Left forelimb (tissue), 1 donor: ENCODE measurements at regions not wholly inside any gene's neighbourhood (a gene's known extent, or its start where the extent isn't known, plus 50 kb on each side); places are given as distances from the start of the nearest gene placed in this dataset.

ENCODE experiments used
- DNase-seq: peaks from one replicate; pipeline ENCODE4 v3.0.0-alpha.2; 2018; ENCODE audit warnings: low spot score

GRCh38 chr15:61682891-61683735, 377.1 kb downstream of the VPS13C start:
- no peak for DNase-seq

GRCh38 chr15:61681676-61682075, 378.6 kb downstream of the VPS13C start:
- no peak for DNase-seq

DNA sequence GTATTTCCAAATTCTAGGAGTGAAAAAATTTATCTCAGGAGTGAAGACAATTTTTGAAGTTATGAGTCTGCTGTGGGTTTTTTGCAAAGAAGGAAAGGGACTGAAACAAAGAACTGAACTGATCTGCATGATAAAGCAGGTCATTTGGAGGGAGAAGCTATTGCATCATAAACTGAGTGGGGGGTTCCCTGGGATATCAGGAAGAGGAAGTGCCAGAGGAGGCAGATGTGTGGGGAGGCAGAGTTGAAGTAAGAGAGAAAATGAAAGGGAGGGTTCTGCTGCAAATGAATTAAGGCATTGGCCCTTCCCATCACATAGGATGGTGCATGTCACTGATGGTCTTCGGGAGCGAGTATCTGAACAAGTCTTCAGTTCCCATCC, 379.2 kb downstream of the VPS13C start:
- DNase-seq, result no peak

DNA sequence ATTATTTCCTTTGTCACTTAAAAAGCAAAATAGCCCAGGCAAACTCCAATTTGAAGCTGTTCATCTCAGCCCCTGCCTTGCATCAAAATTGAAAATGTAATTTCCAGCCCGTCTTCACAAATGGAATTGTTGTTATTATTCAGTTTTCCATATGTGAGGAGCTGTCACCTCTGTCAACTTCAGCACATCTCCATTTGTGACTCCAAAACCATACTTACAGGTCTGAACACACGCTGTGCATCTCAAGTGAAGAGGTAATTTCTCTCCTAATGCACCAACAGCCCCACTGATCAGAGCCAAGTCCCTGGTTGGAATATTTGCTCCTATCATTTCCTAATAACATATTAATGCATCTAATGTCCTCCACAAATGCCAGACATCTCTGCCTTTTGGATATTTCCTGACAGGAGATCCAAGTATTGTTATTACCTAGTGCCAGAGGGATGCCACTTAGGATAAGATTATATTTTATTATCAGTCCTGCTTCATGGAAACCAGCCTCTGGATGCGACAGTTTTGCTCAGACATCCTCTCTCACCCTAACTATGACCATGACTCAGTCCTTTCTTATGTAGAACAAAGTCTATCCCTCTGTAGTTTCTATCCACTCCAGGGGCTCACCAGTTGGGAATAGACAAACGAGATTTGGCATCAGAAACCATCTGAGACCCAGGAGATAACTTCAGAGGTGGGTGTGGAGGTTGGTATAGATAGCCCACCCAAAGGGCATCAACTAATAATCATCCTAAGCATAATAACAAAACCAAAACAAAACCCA, 379.8 kb downstream of the VPS13C start:
- no peak for DNase-seq

DNA sequence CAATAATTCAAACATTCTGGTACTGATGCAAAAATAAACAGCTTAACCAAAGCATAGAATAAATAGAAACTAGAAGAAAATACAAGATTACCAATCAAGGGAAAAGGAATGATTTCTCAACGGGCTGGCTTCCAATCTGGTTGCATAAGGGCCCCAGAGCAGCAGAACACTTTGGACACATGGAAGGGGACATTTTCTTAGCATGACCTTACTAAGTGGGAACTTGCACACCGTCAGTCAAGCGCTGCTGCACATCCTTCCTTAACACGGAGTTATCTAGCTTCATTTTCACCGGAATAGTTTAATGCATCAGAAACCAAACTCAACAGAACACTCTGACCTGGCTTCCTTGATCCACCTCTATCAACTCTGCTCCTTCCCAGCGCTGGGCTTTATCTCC, 388.5 kb downstream of the VPS13C start:
- DNase-seq, result no peak

GRCh38 chr15:61668444-61668843, 391.8 kb downstream of the VPS13C start:
- DNase-seq, result no peak

GRCh38 chr15:61661791-61662190, 398.5 kb downstream of the VPS13C start:
- DNase-seq, result no peak

GRCh38 chr15:61660579-61660978, 399.7 kb downstream of the VPS13C start:
- no peak for DNase-seq

DNA sequence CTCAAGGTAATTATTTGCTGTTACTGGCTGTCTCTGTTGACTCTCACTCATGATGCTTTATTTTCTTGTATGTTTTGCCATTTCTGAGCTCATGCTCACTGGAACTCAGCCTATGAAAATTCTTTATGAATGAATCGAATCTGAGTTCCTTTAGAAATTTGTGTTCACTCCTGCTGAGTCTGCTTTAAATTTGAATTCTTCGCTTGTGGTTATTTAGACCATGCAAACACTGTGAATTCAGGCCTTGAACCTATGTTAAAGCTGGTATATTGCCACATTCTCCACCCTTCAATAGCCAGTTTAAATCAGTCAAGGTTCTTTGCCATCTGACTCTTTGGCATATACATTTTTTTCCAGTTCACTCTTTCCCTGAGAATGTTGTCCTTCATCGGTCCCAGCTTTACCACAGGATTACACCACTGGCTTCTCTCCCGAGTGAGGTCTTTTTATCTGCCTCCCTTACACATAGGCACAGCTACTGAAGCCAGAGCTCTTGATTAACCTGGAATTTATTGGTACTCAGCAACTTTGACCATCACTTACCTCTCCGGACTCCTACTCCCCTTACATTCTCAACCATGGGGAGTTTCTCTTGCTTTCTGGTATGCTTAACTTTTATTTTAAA, 400.6 kb downstream of the VPS13C start:
- no peak for DNase-seq

GRCh38 chr15:61657461-61657860, 402.8 kb downstream of the VPS13C start:
- DNase-seq, result no peak

DNA sequence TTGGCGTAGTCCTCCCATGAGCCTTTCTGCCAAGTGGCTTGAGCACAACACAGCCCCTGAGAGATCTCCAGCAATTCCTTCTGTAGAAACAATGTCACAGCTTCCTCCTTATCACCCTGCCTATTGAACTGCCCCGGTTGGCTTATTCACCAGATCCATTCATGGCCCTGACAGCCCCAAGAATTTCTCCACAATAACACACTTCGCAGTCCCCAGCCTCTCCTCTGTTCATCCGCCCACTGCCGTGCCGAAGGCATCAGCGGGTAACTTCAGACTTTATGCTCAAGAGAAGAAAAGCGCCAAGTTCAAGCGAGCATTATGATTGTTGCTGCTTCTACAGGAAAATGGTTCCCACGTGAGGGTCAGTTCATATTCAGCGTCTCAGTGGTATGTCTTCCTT, 403.9 kb downstream of the VPS13C start:
- no peak for DNase-seq

GRCh38 chr15:61655881-61656280, 404.4 kb downstream of the VPS13C start:
- DNase-seq, result no peak

- DNase-seq, result no peak
These were observed 405.3 kb downstream of the VPS13C start for GRCh38 chr15:61654918-61655317.

DNA sequence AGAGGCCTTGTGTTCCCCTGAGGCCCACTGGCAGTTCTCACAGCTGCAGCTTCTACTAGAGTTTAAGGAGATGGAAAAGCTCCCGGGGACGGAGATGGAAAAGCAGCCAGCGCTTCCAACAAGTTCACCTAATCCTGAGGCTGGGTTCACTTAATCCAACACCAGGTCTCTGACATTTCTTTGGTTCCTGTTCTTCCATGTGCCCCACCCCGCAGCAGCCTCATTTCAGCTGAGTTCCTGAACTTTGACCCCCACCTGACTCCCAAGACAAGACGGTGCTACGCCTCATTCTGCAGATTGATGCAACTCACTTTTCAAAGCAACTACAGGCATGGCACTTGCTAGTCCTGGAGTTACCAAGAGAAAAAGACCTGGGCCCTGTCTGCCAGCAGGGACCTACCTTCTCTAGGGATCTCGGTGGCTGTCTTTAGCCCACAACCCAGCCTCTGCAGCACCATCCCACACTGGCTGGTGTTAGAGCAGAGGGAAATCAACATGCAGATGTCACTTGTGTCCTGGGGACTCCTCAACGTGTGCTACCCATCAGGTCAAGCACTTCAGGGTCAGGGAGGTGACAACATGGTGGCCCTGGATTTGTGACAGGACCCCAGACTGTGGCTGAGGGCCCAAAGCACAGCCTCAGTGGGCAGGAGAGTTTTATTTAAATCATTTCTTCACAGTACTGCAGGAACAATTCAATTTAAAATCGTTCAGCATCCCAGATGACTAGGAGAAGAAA, 406.1 kb downstream of the VPS13C start:
- no peak for DNase-seq

- no peak for DNase-seq
These were observed 407.1 kb downstream of the VPS13C start for GRCh38 chr15:61653110-61653509.

DNA sequence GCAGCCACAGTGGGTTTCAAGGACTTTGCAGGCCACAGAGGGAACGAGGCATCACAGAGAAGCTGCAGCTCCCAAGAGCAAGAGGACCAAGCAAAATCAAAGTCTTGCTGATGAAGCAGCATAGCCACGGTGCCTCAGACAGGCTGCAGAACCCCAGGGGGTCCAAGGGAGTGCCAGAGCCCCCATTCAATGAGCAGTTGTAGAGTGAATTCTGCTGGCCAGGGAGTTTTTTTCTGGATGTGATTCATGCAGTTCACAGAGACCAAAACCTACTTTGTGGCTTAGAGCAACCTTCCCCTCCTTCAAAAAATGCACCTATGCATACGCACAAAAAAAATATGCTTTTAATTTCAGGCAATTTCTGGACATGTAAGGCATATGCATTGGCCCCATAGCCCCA, 409.0 kb downstream of the VPS13C start:
- DNase-seq, result no peak

DNA sequence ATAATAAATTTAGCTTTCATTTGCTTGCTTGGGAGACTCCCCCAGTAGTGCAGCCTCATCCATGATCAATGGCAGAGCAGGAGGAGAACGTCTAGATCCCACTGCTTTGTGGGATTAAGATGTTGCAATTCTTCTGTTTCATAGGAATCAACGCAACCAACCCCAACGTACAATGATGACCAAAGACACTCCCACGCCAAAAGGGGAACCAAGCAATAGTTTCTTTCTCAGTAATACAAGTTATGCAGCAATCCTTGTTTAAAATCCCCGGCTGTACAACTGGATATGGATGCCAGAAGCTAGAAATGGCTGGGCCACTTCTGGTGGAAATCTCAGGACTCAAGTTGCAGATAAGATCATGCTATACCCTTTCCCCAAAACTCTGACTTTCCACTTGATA, 411.2 kb downstream of the VPS13C start:
- no peak for DNase-seq

GRCh38 chr15:61644550-61644949, 415.4 kb upstream of the RORA start:
- DNase-seq, result no peak

- no peak for DNase-seq
These were observed 412.5 kb upstream of the RORA start for GRCh38 chr15:61641645-61642044.

DNA sequence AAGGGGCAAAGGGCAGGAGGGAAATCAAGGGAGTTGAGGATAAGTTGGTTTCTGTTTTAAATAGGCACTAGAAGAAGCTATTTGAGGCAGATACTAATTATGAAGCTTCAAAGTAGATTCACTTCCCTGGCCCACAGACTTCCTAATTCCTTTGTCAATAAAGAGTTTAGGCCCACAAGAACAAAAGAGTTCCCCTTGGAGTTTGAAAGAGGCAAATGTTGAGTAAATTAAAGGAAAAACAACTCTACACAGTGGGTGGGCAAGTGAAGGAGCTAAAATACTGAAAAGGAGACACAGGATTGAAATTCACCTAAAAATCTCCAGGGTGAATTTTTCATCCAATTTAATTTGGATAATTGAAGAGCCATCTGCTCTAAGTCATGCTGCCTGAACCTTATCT, 411.7 kb upstream of the RORA start:
- no peak for DNase-seq

DNA sequence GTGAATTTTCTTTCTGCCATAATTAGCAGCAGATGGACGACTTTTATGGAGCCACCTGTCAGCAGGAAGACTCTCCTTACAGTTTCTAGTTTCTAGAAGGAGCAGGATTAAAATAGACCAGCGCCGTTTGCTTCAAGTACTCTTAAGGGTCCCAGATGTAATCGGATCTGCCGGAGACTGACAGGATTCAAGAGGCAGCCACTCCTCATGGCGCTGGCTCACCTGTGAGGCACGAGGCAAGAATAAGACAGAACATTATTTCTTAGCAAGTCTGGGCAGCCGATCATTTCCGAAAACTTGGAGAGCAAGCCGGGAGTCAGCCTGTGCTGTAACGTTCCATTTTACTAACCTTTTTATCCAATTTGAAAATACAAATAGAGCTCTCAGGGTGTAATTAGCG, 410.4 kb upstream of the RORA start:
- no peak for DNase-seq

DNA sequence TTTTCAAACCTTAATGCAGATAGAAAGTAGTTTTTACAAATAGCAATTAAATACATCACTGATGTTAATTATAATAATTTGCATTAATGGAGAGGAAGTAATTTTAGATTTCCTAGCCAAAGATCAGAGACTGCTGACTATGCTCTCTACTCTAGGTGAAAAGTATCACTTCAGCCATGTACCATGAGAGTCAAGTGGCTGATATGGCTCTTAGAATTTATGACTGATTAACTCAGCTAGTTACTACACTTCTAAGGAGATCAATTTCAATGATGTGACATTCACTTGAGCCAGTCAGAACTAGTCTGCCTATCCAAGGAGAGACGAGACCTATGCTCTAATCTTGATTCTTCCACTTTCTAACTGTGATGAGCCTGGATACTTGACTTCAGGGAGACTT, 405.7 kb upstream of the RORA start:
- DNase-seq, result no peak
